Activated naive CD4-positive, alpha-beta T cell treated with anti-CD3 and anti-CD28 coated beads, Interleukin-2, amount 50 U/mL, for 16 hours (primary cell): ENCODE measurements at regions not wholly inside any gene's neighbourhood (a gene's known extent, or its start where the extent isn't known, plus 50 kb on each side); places are given as distances from the start of the nearest gene placed in this dataset.
"Not testable (repeated sequence)": the region's sequence is repeated elsewhere in the genome, so short reads cannot be mapped to it uniquely, and the experiment has no call there.

ENCODE experiments used
- DNase-seq: peaks from one replicate; pipeline ENCODE4 v3.0.0-alpha.2; 2020

GRCh38 chr5:166639151-166639550, 1652.3 kb upstream of the WWC1 start:
- DNase-seq = no peak

- DNase-seq = not testable (repeated sequence)
Observed at GRCh38 chr5:166640136-166640535, 1651.3 kb upstream of the WWC1 start.

DNA sequence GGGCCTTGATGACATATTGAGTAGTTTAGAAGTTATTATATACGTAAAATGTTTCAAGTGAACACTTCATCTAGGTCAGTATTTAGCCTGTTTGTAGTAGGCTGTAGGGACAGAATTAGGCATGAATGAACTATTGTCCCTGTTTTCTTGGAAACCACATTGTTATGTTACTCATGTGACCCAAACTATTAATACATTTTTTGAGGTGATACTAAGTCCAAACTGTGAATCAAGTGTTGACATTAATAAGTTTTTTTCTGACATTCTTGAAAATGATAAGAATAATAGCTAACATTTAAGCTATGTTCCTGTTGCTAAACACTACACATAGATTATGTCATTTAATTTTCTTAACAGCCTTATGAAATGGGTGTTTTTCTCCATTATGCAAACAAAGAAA, 1642.7 kb upstream of the WWC1 start:
- DNase-seq = no peak

- DNase-seq = no peak
Observed at GRCh38 chr5:166649676-166650075, 1641.8 kb upstream of the WWC1 start.

GRCh38 chr5:166651234-166651633, 1640.2 kb upstream of the WWC1 start:
- DNase-seq = no peak

DNA sequence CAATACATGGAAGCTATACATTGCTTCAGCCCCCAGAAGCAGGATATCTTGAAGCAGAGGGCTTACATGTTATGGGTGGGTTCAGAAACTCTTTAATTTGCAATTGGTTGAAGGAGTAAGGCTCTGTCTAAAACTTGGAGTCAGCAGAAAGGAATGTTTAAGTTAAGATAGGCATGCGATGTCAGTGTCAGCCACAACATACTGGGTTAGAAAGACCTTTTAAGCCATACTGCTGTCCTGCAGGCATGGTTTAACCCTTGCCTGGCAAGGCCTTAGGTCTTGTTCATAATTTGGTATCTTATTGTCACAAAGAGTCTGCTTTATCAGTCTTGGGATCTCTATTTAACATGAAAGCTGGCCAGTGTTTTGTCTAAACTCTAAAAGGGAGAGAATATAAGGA, 1619.6 kb upstream of the WWC1 start:
- DNase-seq = no peak

DNA sequence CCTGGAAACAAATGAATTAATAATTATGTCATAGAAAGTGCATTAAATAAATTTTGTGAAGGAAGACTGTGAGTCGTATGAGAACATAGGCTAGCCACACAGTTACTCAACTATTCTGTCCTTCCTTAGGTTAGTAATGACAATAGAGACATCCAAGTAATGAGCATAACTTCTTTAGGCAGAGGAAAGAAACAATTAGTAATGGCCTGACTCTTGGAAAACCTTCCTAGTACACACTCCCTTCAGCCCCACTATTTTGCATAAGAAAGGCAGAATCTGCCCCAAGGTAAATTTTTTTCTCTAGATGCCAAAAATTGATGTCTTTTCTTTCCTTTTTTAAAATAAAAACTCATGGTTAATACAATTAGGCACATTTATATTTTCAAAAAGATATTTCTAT, 1619.0 kb upstream of the WWC1 start:
- DNase-seq = no peak

- no peak for DNase-seq
Observed at GRCh38 chr5:166677891-166678290, 1613.6 kb upstream of the WWC1 start.

DNA sequence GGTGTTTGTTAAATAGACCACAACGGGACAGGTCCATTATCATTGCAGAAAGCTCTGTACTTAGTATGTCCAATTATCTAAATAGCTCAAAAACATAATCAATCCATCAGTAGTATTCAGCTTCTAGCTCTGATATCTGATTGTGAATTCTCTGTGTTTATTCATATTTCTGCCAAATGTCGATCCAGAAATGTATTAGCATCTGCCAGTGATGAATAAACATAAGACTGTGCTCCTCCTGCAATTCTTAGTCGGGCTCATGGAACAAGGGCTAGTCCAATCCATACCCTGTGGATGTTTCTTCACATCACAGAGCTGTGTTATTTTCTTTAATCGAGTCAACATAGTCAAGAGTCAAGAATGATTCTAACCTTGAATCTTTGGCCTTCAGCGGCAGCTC, 1612.1 kb upstream of the WWC1 start:
- DNase-seq = no peak

DNA sequence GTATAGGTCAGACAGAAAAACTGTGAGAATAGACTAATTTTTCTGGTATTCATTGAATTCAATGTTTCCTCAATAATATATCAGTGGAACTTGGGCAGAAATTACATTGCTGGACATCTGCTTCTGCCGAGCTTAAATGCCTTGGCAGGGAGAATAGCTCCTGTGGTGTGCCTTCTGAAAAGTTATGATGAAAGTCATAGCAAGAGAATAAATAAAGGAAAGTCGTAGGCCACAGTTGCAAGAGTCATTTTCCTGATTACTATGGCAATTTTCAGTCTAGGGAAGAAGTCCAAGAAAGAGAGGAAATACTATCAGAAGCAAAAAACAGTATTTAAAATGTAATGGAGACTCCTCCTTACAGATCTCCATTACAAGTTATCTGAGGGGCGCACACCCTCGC, 1596.1 kb upstream of the WWC1 start:
- DNase-seq = no peak

DNA sequence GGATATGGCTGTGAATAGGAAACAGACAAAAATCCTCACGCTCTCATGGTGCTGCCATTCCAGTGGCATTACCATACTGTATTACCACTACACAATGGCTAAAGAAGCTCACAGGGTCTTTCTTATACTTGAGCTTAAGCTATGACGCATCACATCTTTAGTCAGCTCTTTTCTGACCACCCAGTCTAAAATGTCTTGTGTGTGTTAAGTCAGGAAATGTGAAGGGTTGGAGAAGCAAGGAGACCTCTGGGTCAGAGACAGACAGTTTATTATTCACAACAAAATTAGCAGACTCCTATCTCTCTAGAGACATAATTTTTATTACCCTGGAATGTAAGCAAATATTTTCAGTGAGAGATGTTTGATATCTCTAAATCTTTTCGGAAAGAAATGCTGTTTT, 1583.2 kb upstream of the WWC1 start:
- DNase-seq = no peak

- no peak for DNase-seq
Observed at GRCh38 chr5:166709691-166710090, 1581.8 kb upstream of the WWC1 start.

- no peak for DNase-seq
Observed at GRCh38 chr5:166710271-166710670, 1581.2 kb upstream of the WWC1 start.

DNA sequence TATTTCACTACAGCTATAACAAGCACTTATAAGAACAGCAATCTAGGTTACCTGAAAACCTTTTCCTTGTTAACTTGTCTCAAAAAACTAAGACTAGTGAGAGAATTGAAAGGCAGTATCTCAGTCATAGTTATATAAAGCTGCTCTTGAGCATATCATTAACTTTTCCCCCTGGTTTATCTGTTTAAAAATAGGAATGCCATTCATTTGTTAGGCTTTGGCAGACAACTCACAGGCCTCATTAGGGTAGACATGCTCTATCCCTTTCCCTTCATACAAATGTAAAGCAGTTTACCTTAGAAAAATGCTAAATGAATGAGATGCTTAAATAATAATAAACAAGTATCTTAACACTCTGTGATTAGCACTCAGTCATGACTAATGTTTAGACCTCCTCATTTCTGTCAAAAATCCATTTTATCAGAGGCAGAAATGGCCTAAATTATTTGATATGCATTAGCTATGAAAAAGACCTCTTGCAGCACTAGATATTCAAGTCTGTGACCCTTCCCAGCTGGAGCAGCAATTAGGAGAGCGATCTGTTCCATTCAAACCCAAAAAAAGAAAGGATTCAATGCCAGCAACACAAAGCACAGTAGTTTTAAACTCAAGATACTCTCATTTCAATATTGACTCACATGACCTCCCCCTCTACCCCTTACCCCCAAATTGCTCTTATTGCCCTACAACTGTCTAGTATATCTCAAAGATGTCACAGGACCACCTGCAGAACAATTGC, 1578.8 kb upstream of the WWC1 start:
- DNase-seq = no peak

DNA sequence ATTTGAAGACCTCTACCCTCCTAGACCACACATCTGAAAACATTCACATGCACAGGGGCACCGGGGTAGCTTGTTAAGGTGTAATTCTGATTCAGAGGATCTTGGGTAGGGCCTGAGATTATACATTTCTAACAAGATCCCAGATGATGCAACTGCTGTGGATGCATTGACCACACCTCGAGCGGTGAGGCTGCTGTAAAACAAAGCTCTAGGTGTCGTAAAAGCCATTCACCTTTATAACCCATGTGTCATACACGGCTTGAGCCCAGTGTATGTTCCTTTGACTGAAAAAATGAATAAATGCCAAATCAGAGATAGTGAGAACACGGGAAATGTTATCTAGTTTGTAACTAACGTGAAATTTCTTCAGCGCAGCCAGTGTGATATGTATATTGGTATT, 1578.2 kb upstream of the WWC1 start:
- no peak for DNase-seq

DNA sequence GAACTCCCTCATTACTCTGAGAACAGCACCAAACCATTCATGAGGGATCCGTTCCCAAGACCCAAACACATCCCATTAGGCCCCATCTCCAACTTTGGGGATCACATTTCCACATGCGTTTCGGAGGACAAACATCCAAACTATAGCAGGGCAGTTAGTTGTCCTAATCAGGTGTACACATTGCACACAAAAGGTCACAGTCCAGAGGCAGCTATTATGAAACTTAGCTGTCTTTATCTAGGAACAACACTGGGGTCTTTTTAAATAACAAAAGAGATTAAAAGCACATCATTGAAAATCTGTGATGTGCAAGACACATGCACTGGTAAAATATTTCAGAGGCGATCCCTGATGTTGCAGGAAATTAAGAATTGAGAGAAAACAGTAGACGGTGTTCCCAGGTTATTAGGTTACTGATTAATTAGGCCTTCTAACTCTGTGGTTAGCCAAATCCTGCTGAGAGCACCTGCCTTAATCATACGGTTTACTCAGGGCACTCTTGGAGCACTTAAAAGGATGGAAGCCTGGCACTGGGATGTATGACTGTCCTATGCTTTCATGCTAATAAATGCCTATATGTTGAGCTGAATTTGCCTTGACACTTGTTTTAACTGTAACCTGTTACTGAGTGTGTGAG, 1574.5 kb upstream of the WWC1 start:
- DNase-seq = no peak

GRCh38 chr5:166719991-166720390, 1571.5 kb upstream of the WWC1 start:
- no peak for DNase-seq

GRCh38 chr5:166722939-166723338, 1568.5 kb upstream of the WWC1 start:
- no peak for DNase-seq

DNA sequence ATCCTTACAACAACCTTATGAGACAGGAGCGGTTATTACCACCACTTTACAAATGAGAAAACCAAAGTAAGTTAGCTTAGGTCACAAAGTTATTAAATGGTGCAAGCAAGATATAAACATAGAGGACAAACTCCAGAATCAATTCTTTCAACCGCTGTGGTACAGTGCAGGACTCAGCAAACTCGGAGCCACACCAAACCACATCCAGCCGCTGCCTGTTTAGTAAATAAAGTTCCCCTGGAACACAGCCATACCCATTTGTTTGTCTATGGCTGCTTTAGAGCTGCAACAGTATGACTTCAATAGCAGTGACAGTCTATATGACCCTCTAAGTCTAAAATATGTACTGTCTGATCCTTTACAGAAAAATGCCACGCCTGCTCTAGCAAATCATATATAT, 1567.2 kb upstream of the WWC1 start:
- DNase-seq = no peak

- no peak for DNase-seq
Observed at GRCh38 chr5:166725593-166725992, 1565.9 kb upstream of the WWC1 start.

- no peak for DNase-seq
Observed at GRCh38 chr5:166726406-166726805, 1565.0 kb upstream of the WWC1 start.

- not testable (repeated sequence) for DNase-seq
Observed at GRCh38 chr5:166742951-166743350, 1548.5 kb upstream of the WWC1 start.

DNA sequence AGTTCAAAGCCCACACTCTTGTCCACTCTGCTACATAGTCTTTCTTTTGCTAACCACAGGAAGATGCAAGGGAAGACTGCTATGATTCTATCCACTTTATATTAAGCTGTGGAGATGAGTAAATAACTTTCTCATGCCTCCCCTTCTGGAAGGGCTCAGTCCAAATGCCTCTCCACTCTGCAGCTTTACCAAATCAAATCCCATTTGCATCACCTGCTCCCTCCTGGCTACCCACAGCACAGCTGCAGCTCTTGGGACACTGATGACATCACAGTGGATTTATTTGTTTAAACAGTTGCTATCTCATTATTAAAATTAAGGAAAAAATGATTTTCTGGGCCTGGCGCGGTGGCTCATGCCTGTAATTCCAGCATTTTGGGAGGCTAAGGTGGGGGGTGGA, 1544.9 kb upstream of the WWC1 start:
- DNase-seq = no peak

DNA sequence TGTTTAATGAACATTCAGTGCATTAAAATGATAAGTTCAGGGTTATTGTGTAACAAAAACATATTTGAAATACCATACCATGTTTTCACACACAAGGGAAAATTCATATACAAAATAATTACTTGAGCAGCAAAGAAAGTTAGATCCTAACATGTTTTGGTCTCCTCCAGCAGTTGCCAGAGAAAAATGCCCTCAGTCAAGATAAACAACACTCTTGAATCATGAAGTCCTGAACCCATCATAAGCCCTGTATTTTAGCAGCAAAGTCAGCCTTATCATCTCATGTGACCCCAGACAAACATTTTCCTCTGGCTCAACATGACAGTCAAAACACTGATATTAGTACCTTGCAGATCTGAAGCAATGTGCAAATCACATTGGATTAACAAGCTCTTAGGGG, 1541.1 kb upstream of the WWC1 start:
- DNase-seq = no peak

DNA sequence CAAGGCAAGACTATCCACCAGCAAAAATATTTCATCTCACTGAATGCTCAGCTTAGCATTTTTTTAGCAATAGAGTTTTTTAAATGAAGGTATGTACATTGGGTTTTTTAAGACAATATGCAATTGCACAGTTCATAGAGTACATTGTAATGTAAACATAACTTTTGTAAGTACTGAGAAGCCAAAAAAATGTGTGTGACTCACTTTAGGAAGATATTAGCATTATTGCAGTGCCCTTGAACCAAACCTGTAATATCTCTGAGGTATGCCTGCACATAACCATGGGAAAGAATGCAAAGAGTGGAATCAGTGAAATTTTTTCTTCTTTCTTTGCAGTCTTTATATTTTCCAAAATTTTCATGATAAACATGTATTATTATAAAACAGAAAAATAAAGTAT, 1533.3 kb upstream of the WWC1 start:
- no peak for DNase-seq
